Motor neuron (in vitro differentiated cells): ENCODE measurements at regions not wholly inside any gene's neighbourhood (a gene's known extent, or its start where the extent isn't known, plus 50 kb on each side); places are given as distances from the start of the nearest gene placed in this dataset.
A peak's percentile ranks its signal among the peaks of the same experiment; 100 is the strongest.
"Not testable (repeated sequence)": the region's sequence is repeated elsewhere in the genome, so short reads cannot be mapped to it uniquely, and the experiment has no call there.

Experiments
- ATAC-seq, 8 experiments: fragments of 200-7000 bp; cut with Tn5 transposase; replicated peaks in 6 of 8; 2 replicates each; pipeline ENCODE4 v1.8.0; 2021; ENCODE audit warnings: mild to moderate bottlenecking in 8 of 8, moderate library complexity in 8 of 8
- H3K27ac ChIP-seq, 2 donors: fragments of 250-450 bp; sonication (Bioruptor Pico); 2 replicates each; pipeline ENCODE4 v1.9.0; 2021; ENCODE audit warnings: antibody characterized with exemption in 2 of 2, mild to moderate bottlenecking in 2 of 2, moderate library complexity in 1 of 2
- H3K4me1 ChIP-seq, 2 donors: fragments of 250-450 bp; sonication (Bioruptor Pico); replicated peaks in 1 of 2; 2 replicates each; pipeline ENCODE4 v1.6.1; 2021; ENCODE audit warnings: antibody characterized with exemption in 2 of 2, mild to moderate bottlenecking in 2 of 2, moderate library complexity in 1 of 2
- H3K4me3 ChIP-seq, 5 donors: fragments of 250-450 bp; sonication (Bioruptor Pico); 2 replicates each; pipeline ENCODE4 v1.9.0; 2021; ENCODE audit warnings: antibody characterized with exemption in 5 of 5, mild to moderate bottlenecking in 5 of 5, moderate library complexity in 4 of 5
- WGBS, 10 experiments: fragments of 450-650 bp; shearing (Covaris generic); methylation state at CpG; one replicate each; pipeline ENCODE4 v1.0.0; 2022; 5-methylcytosine and 5-hydroxymethylcytosine counted together
- in situ Hi-C, 9 experiments: fragments of 400-800 bp; cut with MboI; loops; one replicate each; pipeline ENCODE4 v1.15.0; 2021; ENCODE audit warnings: low sequenced_read_pairs in 9 of 9, low pct_unique_long_range_greater_than_20kb in 2 of 9; ENCODE audit not compliant: unreplicated experiment in 9 of 9

DNA sequence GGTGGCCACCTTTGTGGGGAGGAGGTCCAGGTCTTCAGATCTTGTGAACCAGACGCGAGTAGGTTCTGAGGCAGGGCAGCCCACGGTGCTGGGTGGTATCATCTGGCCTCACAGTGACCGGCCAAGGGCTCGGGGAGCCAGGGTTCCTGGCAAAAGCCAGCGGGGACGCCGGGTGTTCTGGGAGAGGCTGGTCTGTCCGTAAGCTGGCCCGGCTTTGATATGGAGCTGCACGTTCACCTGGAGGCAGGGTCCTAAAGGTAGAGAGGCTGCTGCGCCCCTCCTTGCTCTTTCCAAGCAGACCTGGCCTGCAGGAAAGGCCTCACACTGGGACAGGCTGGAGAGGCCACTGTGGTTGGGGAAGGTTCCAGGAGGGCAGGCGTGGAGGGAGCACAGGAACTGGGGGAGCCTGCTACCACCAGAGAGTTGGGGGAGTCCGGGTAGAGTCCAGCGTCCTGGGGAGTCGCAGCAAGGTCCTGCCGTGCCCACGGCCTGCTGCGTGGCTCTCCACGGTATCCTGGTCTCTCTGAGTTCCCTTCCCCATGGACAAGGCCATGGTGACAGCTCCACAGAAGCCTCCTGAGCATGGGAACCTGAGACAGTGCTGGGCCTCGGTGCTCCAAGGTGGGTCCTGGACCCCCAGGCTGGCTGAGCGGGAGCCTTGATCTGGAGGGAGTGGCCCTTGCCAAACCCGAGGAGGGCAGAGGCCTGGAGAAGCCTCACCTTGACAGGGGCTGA, 452.4 kb upstream of the B3GAT1 start:
- no peak overlapping the region for H3K27ac ChIP-seq
- ATAC-seq: no peak
- no peak overlapping the region for H3K4me3 ChIP-seq
- H3K4me1 ChIP-seq: peaks cover 14 to 36% of the 10 kb centered on the region in 2 donors
- in situ Hi-C loops: no loop called here
- 3 to 100% (median 60%) methylated on average over 1 to 5 of the region's 23 CpGs; no CpG with 5 or more reads in 4 of the 10 experiments for WGBS, 10 experiments

DNA sequence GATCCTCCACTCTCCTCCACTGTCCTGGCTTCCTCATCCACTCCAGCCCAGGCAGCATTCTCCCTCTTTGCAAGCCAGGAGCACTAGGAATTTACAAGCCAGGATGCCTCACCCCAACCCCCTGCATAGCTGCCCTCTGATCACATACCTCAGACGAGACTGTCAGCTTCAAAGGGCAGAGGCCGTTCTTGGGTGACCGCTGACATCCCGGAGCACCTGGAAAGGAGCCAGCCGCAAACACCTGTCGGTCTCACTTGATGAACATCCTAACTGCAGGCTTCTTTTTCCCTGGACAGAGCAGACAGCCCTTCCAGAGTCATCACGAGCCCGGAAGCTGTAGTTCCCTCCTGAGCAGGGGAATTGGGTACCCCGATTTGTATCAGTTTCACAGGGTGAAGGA, 451.3 kb upstream of the B3GAT1 start:
- Histone ChIP-seq H3K4me3 (no peak overlapping the region), H3K4me1 (peaks cover 14 to 36% of the 10 kb centered on the region in 2 donors), H3K27ac (no peak overlapping the region)
- WGBS, 10 experiments: 0 to 87% (median 40%) methylated on average over 1 to 6 of the region's 9 CpGs; no CpG with 5 or more reads in 4 of the 10 experiments
- in situ Hi-C loops: no loop called here
- peak in 1 of 8 experiments; percentile 3 for ATAC-seq

DNA sequence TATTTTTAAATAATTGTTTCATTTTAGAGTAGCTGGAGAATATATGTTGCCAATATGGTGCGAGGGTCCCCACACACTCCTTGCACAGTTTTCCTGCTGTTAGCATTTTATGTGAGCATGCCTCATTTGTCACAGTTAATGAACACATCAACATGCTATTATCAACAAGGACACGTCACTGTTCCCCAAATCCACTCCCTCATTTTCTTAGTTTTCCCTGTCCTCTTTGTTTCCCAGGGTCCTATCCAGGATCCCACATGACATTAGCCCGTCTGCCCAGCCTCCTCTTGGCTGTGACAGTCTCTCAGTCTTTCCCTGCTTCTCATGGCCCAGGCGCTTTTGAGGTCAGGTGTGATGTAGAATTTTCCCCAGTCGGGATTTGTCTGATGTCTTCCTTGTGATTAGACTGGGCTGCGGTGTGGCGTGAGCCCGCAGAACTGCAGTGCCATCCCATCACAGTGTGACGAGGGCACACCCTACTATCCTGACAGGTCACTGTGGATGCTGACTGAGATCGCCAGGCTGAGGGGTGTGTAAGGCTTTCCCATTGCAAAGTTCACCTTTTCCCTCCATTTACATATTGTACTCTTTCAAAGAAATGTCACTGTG, 450.6 kb upstream of the B3GAT1 start:
- in situ Hi-C loops: no loop called here
- Histone ChIP-seq H3K27ac (no peak overlapping the region), H3K4me3 (no peak overlapping the region), H3K4me1 (peaks cover 14 to 34% of the 10 kb centered on the region in 2 donors)
- WGBS, 10 experiments: 0 to 72% (median 47%) methylated on average over 1 to 7 of the region's 10 CpGs; no CpG with 5 or more reads in 1 of the 10 experiments
- peak in 4 of 8 experiments; percentile 35 to 70 (median 56) for ATAC-seq

DNA sequence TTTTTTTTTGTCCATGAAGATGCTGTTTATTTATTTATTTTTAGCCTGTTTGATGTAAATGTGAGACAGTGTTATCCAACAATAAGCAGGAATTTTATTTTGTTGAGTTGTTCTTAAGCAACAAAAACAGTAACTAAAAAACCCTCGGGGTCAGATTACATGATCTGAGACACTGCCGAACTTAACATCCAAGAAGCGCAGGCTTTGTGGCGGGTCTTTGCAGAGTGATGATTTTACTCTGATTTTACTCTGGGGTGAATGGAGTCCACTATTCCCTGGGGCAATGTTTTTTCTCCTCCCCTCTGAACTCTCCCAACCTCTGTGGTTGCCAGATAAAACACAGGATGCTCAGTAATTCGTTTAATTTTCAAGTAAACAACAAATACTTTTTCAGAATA, 450.1 kb upstream of the B3GAT1 start:
- peaks cover 14 to 30% of the 10 kb centered on the region in 2 donors for H3K4me1 ChIP-seq
- H3K4me3 ChIP-seq: no peak overlapping the region
- 0 to 73% (median 41%) methylated on average over 2 to 5 of the region's 5 CpGs; no CpG with 5 or more reads in 2 of the 10 experiments for WGBS, 10 experiments
- no peak overlapping the region for H3K27ac ChIP-seq
- in situ Hi-C loops: no loop called here
- no peak for ATAC-seq

DNA sequence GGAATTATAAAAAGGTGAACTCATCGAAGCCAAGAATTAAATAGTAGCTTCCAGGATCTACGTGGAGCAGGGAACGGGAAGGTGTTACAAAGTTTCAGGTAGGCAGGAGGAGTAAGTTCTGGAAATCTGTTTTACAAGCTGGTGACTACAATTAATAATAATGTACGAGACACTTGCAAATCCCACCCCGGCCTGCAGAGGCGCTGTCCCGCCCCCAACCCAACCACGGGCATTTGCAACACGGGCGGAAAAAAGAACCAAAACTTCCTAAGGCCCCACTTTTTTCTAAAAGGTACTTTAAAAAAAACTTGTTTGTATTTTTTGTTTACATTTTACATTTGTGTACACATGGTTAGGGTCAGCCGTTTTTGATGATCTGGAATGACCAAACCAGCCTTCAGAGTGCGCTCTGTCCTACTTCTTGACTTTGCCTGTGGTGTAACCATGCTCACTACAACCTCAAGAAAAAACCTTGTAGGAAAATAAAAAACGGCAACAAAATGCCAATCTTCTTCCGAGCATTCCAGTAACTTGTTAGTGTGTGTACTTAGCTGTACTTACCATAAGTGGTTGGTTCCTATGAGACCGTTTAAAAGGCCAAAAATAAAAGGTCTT, 449.6 kb upstream of the B3GAT1 start:
- Histone ChIP-seq H3K4me1 (peaks cover 14 to 29% of the 10 kb centered on the region in 2 donors), H3K27ac (no peak overlapping the region), H3K4me3 (no peak overlapping the region)
- in situ Hi-C loops: no loop called here
- no peak for ATAC-seq
- 18 to 94% (median 71%) methylated on average over 2 to 13 of the region's 15 CpGs for WGBS, 10 experiments

DNA sequence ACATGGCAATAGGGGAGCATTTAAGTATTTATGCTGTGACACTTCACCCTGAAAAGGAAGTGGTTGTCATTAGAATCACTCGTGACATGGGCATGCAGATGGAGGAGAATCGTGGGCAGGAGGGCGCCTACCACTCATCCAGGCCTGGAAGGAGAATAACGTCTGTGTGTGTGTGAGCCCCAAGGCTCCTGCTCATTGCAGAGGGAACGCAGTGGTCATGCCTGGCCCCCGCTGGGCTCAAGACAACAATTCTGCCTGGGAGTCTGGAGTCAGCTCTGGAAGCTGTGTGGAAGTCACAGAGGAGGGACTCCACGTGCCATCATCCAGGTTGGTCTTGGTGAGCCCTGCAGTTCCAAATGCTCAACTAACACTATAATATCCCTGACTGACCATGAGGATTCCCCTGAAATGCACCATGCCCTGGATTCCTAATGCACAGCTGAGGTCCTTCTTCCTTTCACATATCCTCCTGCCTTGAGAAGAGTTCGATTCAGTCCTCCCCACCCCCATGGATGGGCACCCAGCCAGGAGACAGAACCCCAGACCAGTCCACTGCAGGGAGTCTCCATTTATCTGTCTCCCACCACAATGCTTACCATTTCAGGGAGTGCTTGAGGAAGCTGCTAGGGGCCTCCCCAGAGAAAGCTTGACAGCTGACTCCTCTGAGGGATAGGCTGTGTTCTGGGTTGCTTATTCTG, 446.9 kb upstream of the B3GAT1 start:
- no peak for ATAC-seq
- Histone ChIP-seq H3K27ac (no peak overlapping the region), H3K4me1 (peaks cover 9 to 11% of the 10 kb centered on the region in 2 donors), H3K4me3 (no peak overlapping the region)
- in situ Hi-C loops: no loop called here
- 0 to 100% (median 43%) methylated on average over 1 to 4 of the region's 8 CpGs; no CpG with 5 or more reads in 4 of the 10 experiments for WGBS, 10 experiments

DNA sequence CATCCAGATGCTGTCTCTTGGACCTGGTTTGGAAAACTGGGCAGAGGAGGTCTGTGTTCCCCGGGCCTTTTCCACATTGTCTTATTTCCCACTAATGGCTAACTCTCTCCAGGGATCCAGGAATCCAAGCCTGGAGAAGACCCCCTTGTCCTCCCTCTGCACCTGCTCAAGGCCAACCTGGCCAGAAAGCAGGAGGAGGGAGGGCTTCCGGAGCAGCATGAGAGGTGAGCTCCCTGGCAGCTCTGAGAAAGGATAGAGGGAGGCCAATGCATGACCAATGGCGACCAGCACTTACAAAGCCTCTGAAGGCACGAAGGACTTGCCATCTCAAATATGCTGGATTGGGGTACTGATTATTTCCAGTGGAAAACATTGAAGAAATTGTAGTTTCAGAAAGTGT, 445.0 kb upstream of the B3GAT1 start:
- in situ Hi-C loops: no loop called here
- Histone ChIP-seq H3K4me3 (no peak overlapping the region), H3K27ac (no peak overlapping the region), H3K4me1 (peaks cover under 1% of the 10 kb centered on the region in 2 donors)
- WGBS, 10 experiments: 0 to 100% (median 60%) methylated on average over 1 to 2 of the region's 4 CpGs; no CpG with 5 or more reads in 5 of the 10 experiments
- ATAC-seq: no peak

DNA sequence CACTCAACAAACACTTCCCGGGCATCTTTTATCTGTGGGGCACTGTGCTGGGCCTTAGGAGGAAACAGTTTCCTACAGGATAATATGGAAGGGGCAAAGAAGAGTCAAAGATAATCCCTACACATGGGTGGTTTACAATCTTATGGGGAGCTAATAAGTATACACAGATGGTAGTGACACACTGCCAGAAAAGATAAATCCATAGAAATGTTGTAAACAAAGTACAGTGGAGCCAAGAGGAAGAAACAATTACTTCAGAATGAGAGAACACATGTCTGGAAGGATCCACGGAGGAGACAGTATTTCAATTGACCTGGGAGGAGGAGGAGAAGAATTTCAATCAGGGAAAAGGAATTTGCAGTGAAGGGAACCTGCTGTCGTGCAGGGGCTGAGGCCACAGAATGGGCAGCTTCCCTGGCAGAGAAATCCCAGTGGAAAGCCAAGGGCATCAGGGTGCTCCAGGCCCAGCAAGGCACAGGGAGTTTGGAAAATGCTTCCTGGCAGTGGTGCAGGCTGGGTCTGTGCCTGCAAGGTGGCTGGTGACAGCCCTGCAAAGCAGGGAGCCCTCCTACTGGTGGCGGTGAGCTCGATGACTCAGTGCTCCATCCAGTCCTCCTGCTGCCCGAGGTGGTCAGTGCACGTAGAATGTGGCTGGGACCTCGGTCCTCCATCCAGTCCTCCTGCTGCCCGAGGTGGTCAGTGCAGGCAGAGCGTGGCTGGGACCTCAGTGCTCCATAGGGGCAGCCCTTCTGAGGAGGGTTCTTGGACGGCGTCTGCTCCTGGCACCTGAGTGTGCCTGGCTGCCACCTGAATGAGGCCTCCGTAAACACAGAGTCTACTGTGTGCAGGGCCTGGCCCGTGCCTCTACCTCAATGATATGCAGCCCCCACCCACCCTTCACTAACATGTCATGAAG, 444.3 kb upstream of the B3GAT1 start:
- H3K4me1 ChIP-seq: no peaks in the 10 kb centered on the region
- no peak for ATAC-seq
- in situ Hi-C loops: no loop called here
- H3K4me3 ChIP-seq: no peak overlapping the region
- 0 to 82% (median 47%) methylated on average over 1 to 7 of the region's 14 CpGs; no CpG with 5 or more reads in 1 of the 10 experiments for WGBS, 10 experiments
- no peak overlapping the region for H3K27ac ChIP-seq

DNA sequence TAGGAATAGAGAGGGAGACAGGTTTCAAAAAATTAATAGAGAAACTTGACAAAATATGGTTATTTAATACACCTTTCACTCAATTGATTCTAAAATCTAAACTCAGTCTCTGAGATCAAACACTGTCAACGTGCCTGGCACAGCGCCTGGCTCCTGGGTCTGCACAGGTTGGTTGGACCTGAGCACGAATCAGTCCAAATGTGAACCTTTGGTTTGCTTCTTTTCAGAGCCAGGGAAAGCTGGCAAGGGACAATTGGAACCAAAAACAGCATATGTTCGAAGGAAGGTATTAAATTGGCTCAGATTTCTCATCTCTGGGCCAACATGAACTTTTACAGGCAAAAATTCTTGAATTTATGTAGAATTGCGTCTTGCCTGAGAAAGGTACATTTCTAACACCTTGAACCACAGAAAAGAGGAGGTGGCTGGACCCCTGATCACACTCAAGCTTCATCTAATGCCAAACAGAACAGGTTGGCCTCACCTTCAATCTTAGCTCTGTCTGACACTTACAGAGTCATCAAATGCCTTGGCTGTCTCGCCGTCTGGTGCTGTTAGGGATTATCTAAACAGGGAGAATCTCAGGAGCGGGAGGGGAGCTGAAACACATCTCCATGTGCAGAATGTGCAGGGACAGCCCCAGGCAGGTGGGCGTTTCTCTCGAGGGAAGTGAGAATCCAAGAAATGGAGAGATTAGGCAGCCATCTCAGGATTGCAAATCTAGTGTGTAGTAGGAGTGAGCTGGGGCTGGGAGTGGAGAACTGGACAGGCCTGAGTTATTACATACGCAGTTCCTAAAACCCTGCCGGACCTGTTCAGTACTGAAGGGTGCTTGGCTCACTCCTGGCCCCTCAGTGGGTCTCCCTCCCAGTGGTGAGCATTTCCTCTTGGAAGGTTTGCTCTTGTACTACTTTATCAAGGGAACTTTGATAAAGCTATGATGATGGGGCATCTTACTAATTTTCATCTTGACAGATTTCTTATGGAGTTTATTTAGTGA, 442.2 kb upstream of the B3GAT1 start:
- peak in 2 of 8 experiments; percentile 30 to 82 for ATAC-seq
- in situ Hi-C loops: no loop called here
- 0 to 100% (median 77%) methylated on average over 1 to 12 of the region's 12 CpGs for WGBS, 10 experiments
- Histone ChIP-seq H3K4me1 (no peaks in the 10 kb centered on the region), H3K27ac (no peak overlapping the region), H3K4me3 (no peak overlapping the region)

DNA sequence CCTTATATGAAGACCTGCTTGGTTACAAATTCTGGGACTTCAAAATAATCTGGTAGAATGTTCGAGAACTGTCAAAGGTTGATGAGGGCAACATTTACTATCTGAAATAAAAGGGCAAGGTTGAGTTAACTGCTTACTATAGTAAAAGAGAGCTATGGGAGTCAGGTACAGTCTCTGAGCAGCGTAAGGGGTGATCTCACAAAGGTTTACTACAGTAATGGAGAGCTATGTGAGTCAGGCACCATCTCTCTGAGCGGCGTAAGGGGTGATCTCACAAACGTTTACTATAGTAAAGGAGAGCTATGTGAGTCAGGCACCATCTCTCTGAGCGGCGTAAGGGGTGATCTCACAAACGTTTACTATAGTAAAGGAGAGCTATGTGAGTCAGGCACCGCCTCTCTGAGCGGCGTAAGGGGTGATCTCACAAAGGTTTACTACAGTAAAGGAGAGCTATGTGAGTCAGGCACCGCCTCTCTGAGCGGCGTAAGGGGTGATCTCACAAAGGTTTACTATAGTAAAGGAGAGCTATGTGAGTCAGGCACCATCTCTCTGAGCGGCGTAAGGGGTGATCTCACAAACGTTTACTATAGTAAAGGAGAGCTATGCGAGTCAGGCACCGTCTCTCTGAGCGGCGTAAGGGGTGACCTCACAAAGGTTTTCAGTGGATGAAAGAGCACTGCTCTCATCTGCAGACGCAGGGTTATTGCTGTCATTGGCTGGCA, 439.6 kb upstream of the B3GAT1 start:
- H3K4me1 ChIP-seq: peaks cover 11 to 13% of the 10 kb centered on the region in 2 donors
- ATAC-seq: peak in 3 of 8 experiments; percentile 25 to 87 (median 68)
- H3K27ac ChIP-seq, in situ Hi-C loops, H3K4me3 ChIP-seq: not testable (repeated sequence)
- WGBS, 10 experiments: 17 to 100% (median 66%) methylated on average over 1 to 9 of the region's 22 CpGs; no CpG with 5 or more reads in 2 of the 10 experiments

DNA sequence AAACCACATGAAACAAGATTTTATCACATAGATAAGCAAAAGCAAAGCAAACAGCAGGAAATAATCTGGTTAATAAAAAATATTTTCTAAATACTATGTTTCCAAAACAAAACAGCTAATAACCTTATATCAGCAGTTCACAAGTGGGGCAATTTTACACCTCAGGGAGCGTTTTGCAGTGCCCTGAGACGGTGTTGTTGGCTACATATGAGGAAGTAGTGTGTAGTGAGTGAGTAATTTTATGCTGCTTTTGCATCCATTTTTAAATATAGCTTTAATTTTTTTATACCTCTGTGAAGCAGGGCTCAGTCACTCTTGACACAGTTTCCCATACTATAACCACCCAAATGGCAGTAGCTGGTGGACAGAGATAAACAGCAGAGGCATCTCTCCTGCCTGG, 438.5 kb upstream of the B3GAT1 start:
- peaks cover 20 to 22% of the 10 kb centered on the region in 2 donors for H3K4me1 ChIP-seq
- WGBS, 10 experiments: 0 to 100% (median 90%) methylated on average over 1 to 2 of the region's 2 CpGs; no CpG with 5 or more reads in 4 of the 10 experiments
- in situ Hi-C loops: no loop called here
- H3K4me3 ChIP-seq: no peak overlapping the region
- no peak for ATAC-seq
- H3K27ac ChIP-seq: no peak overlapping the region
